Ureter (tissue), 1 donor: ENCODE measurements at regions not wholly inside any gene's neighbourhood (a gene's known extent, or its start where the extent isn't known, plus 50 kb on each side); places are given as distances from the start of the nearest gene placed in this dataset.

ENCODE experiments used
- DNase-seq: peaks from one replicate; pipeline ENCODE4 v3.0.0-alpha.2; 2020; ENCODE audit warnings: low spot score
- donor health status: DM: yes; HTN: yes; CAD: no.

DNA sequence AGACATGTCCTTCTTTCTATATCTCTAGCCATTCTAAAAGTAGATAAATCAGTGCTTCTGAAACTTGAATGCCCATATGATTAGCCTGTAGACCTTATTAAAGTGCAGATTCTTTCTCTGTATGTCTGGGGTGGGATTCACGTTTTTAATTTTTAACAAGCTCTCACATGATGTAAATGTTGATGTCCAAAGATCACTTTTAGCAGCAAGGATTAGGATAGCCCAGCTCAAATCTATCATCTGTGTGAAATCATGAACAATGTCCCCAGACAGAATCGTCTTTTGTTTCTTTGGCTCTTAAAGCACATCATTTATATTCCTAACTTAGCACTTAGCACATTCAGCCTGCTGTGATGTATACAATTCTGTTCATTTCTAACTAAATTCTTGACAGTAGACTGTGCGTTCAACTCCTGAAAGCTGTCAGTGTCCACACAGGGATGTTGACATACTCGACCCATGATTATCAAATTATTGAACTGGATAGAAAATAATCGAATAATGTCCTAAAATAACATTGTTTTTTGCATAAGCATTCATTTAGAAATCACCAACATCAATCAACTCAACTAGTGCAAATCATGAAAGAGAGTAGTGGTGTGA, 102.1 kb upstream of the MLIP start:
- DNase-seq: no peak

DNA sequence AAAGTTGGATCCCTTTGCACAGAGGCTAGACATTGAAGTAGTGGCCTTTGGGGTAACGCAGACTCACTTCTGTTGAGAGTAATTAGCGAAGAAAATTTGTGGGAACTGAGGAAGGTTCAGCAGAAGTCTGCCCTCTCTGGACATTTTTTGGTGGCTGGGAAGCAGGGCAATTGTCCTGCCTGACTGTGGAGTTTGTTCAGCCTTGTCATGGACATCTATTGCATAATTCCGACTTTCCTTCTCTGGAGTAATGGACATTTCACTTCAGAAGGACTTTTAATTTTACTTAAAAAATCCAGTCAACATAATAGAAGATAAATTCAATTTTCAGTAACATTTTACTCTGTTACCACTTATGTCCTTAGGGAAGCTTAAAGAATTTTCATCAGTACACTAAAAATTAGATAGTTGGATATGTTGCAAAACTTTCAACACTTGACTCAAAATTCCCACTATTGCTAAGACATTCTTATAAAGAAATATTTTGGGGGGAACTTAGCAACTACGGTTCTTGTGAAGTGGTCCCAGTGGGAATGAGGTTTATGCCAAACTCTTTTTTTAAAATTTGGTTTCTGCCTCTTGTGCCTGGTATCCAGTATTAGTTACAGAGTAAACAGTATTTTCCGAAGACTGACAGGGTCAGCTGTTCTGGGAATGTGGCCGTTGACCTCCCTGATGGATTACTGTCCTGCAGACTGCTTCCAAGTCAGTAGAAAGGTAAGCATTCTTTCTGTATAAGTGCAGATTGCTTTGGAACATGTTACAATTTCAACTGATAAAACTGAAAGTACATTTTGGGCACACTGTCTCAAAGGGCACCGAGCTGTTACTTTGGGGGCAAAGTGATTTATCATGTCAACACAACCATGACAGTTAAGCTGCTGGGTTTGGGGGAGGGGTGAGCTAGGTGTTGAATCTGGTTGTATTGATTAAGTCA, 100.6 kb upstream of the MLIP start:
- DNase-seq: no peak

DNA sequence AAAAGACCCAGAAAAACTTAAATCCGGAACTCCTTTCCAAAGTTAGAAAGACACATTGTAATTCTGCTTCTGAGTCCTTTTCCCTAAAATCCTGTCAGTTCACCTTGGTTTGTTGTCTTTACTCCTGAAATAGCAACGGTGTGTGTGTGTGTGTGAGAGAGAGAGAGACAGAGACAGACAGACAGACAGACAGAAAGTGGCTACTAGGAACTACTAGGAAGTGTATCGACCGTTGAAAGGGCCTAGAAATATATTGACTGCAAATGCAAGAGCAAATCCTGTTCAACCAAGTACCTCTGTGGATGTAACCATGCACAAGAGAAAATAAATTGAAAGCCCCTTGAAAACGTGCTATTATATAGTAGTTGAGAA, 100.0 kb upstream of the MLIP start:
- DNase-seq: no peak

DNA sequence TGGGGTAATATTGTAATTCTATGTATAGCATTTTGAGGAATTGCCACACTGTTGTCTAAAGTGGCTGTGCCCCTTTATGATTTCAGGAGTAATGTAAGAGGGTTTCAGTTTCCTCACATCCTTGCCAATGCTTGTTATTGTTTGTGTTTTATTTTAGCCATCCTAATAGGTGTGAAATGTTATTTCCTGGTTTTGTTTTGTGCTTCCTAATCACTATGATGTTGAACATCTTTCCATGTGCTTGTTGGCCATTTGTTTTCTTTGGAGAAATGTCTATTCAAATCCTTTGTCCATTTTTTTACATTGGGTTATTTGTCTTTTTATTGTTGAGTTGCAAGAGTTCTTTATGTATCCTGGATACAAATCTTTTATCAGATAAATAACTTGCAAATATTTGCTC, 97.3 kb upstream of the MLIP start:
- no peak for DNase-seq

DNA sequence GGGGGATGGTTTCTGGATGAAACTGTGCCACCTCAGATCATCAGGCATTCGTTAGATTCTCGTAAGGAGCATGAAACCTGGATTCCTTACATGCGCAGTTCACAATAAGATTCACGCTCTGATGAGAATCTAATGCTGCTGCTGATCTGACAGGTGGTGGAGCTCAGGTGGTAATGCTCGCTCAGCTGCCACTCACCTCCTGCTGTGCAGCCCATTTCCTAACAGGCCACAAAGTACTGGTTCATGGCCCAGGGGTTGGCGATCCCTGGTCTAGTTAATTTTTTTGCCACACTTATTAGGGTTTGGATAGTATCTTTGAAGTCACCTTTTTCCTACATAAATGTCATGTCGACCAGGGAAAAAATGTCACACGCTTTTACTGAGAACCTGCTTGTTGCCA, 96.8 kb upstream of the MLIP start:
- no peak for DNase-seq

DNA sequence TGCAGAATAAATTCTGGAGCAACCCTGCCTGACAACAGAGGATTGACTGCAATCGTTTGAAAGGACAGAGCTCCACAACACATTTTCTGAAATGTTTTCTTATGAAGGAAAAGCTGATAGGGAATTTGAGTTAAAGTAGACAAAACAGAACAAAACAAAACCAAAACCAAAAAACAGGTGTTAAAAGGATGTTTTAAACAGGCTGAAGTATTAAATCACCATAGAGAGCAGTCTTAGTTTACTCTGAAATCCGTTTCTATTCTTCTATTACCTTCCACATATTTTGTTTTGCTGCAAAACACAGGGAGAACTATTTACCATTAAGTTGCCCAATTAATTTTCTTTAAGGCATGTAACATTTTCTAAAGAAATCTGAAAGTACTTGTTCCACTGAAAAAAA, 93.4 kb upstream of the MLIP start:
- no peak for DNase-seq

DNA sequence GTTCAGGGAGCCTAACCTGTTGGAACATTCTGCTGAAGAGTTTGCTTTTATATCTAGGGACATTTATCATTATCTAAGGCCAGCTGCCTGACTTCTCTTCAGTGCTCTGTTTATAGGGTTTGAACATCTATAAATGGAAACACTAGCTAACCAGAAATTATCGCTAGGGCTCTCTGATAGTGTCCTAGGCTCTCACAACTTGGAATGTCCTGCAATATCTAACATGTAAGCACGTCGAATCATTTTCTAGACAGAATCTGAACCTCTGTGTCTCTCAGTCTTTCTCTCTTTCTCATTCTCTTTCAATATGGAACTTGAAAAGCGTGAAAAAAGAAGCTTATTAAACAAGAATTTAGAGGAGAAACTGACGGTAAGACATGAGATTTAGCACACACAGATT, 92.5 kb upstream of the MLIP start:
- DNase-seq: no peak

DNA sequence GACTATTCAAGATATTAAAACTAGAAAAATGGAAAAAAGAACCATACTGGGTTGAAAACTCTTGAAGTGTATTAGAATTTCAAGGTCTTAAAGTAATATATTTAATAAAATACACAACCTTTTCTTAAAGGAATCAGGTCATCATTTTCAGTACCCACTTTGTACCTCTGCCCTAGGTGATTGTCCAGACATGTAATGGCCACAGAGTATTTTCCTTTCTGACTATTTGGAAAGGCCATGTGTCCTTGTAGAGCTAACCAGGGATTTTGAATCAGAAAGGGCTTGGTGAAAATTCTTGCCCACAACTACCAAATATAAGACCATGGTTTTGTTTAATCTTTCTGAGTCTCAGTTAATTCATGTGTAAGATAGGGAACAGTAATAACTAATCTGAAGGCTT, 91.4 kb upstream of the MLIP start:
- no peak for DNase-seq

DNA sequence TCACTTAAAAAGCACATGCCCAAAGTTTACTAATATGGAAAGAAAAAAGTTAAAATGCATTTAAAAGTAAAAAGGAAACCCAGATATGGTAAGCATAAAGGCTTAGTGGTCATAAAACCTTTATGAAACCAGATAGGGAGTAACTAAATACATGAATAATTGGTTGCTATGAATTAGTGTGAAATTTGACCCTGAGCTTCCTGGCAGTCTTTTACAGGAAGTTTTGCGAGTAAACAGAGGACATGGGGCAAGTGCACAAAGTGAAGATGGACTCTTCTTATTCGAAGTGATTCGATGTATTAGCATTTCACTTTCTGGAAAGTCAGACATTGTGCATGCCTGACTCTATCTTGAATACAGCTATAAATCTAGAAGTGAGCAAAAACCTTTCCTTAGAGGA, 90.9 kb upstream of the MLIP start:
- no peak for DNase-seq

DNA sequence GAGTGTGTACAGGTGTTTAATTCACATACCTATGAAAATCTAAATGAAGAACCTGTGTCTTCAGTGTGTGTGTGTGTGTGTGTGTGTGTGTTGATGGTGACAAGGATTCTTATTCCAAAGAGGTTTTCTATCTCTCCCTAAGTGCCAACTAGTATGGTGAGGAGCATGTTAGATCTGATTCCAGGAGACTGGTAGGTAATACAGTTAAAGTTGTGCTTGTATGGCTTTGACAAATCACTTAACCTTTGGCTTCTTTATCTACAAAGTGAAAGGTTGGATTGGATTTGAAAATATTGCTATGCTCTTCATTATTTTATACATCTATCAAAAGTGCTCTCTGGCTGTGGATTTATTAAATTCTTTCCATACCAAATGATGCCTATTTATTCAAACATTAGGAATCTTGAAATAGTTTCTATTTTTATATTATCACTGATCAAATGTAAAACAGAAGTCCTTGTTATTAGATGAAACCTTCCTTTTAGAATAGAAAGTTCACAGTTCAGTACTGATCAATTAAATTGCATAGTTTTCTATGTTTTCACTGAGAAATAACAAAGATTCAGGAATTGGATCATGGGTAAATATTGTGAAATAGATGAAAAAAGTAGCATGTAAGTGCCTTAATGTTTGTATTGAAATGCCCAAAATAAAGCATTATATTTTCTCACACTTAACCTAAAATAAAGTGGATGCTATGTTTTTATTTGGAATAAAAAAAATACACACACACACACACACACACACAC, 84.4 kb upstream of the MLIP start:
- no peak for DNase-seq

DNA sequence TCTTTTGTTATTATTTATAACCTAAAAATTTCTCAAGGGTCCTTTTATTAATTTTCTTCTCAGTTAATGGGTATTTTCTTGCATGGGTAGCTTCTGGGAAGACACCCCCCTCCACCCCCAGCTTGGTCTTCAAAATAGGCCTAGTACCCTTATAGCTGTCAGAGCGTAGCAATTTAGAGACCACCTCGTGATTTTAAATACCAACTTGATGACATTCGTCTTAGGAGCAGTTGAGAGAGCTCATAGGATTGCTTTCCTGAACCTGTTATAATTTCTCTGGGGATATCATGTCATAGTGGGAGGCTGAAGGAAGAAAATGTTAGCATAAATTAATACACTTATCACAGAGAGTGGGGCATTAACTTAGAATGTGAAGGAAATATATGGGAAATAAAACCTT, 83.1 kb upstream of the MLIP start:
- no peak for DNase-seq

DNA sequence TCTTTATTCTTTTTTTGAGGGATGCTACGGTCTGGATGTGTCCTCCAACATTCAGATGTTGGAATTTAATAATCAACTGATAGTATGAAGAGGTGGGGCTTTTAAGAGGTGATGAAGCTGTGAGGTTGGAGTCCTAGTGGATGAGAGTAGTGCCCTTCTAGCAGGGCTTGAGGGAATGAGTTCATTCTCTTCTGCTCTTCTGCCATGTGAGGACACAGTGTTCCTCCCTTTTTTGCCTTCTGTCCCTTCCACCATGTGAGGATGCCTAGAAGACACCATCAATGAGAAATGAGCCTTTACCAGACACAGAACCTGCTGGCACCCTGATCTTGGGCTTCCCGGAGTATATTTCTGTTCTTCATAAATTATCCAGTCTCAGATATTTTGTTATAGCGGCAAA, 82.1 kb upstream of the MLIP start:
- DNase-seq: no peak

DNA sequence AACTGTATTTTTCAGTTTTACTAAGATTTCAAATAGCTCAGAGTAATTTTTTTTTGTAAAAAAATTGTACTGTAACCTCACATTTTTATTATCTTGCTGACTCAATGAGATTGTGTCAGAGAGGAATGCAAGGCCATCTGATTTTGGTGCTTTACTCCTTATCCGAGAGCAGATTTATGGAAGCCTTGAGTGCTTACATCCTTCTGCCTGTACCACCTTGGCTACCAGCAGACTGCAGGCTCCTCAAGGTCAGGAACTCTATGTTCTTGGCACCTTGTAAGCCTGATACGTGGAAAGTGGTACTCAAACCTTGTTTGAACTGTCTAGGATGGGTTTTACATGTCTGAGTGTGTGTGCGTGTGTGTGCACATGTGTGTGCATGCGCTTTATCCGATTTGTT, 80.1 kb upstream of the MLIP start:
- no peak for DNase-seq

DNA sequence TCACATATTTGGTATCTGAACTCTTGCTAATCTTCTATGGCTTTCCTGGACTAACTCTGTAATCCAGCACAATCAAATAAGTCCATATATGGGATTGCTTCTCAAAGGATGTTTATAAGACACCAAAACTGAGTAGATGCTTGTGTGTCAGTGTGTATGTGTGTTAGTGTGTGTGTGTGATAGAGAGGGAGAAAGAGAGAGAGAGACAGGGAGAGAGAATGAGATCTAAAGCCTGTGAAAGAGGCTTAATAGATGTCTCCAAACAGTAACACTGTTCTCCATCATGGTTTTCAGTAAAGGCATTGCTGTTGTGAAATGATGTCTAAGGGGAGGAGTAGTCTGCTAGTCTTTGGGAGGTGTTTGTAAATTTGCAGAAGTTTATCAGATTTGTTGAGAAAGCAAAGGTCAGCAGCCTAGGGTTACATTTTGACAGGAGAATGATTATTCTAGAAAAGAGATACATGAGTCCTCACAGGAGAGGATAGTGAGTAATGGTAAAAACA, 73.9 kb upstream of the MLIP start:
- DNase-seq: no peak

DNA sequence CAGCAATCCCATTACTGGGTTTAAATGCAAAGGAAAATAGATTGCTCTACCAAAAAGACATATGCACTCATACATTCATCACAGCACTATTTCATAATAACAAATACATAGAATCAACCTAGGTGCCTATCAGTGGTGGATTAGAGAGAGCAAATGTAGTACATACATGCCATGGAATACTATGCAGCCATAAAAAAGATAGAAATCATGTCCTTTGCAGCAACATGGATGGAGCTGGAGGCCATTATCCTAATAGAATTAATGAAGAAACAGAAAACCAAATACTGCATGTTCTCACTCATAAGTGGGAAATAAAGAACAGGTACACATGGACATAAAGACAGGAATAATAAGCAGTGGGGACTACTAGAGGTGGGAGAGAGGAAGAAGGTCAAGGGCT, 70.7 kb upstream of the MLIP start:
- DNase-seq: no peak

DNA sequence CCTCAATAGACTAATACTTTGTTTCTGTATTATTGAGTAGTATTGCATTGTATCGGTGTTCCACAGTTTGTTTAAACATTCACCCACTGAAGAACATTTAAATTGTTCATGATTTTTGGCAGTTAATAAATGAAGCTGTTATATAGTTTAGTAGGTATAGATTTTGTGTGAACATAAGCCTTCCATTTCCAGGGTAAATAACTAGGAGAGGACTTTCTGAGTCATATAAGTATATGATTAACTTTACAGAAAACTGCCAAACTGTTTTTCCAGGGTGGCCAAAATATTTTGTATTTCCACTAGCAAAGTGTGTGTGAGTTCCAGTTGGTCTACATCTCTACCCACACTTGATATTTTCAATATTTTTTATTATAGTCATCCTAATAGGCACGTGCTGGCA, 70.0 kb upstream of the MLIP start:
- DNase-seq: no peak

DNA sequence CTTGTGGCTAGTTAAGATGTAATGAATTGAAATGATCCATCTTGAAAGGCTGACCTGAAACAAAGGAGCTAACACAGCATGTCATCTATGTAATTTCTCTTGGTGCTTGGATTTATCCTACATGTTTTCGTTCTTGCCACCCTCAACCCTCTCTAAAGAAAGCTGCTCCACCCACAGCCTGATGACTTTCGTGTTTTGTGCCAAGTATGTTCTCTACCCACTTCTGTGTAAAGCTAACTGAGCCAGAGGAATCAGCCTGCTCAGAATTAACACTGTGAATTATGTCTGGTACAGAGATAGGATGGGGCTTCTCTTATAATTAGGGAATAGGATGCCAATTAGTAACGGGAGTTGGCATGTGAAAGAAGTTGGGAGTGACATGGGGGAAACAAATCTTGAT, 67.9 kb upstream of the MLIP start:
- DNase-seq: no peak

DNA sequence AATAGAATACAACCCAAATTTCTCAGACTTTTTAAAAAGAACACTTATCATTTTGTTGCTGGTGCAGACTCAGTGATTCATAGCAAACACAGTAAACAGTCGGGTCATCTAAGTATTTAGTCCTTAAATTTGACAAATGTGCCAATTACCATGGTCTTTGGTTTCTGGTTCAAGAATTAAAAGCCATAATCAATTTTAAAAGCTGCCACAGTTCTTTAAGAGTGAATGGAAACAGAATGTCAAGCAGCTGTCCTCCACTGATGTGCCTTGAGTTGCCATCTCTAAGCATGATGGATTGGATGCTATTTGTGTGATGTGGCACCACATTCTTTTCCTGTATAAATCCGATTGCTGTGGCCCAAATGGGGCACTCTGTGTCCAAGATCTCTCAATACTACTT, 67.2 kb upstream of the MLIP start:
- no peak for DNase-seq

DNA sequence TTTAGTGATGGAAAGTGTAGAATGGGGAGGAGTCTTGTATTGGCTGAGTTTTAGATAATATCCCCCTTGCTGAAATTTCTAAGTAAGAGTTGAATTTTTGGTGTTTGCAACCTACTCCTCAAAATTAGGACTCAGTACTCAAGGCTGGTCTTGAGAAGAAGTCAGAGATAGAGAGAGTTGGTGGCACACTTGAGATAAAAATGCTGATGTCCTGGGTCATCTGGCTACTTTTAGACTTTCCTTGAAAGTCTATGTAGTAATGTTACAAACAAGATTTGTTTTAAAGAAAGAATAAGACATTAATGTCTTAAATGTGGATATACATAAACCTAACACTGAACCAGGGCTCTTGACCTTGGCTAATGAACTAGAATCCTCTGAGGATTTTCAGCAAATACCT, 62.5 kb upstream of the MLIP start:
- DNase-seq: no peak

DNA sequence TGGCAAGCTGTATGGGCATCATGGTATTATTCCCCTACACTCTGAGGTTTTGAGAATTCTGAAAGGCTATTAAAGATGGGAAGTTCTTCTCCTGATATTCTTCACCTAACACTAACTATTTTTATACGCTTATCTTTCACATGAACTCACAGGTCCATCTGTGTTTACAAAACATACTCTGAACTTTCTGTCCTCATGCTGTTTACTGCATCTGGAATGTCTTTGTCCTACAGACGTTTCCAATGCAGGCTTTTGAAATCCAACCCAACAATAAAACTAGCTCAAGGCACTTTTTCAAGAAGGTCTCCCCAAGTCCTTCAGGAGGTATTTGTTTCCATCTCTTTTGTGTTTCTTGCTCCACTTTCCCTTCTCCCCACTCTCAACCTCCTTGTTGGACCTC, 60.5 kb upstream of the MLIP start:
- no peak for DNase-seq

DNA sequence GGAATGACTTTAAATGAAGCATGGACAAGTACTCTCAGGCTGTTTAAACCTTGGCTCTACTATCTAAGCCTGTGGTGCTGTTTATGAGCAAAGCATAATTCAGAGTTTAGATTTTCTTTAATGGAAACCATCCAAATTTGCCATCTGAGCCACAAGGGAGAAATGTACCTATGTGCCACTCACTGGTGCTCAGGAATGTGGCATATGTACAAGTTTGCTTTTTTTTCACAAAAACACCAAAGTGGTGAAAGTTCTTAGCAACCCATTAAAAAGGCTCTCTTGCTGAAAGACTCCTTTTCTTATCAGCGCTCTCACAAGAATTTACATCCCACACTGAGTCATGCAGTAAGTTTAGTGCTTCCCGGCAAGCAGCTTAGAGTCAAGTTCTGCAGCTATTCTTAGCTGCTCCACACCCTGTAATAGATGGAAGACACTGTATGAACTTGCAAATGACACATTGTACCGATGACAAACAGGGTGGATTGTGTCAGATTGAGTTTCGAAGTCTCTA, 57.3 kb upstream of the MLIP start:
- peak; percentile 59 for DNase-seq

DNA sequence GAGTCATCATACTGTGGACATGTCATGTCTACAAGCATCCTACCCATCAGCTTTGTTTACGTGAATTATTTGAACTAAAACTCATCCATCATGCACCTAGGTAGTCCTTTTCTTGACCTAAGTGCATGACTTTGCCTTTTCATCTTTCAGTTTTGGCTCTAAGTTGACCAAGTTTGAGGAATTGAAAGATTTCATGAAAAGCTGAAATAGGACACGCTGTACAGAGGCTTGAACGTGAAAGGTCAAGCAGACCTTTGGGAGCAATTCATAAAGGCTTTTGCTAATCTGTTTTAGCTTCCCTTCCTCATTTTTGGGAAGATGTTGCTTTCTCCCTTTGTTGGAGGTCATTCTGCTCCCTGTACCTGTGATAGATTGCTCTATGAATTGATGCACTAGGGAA, 55.1 kb upstream of the MLIP start:
- no peak for DNase-seq

DNA sequence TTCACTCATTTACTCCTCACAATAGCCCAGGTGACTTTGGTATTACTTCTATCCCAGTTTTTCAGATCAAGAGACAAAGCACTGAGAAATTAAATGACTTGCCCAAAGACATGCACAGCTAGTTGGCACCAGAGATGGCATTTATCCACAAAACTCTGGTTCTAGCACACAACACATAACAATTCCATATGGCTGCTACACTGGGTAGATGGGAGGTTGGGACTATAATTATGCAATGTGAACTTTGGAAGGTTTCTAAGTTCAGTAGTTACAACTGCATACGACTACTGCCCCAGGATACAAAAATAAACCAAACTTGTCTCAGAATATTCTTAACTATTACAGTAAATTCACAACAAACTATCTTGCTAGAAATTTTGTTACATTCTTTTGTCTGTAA, 54.2 kb upstream of the MLIP start:
- no peak for DNase-seq
